Upper lobe of left lung (tissue), 6 donors: ENCODE measurements at regions not wholly inside any gene's neighbourhood (a gene's known extent, or its start where the extent isn't known, plus 50 kb on each side); places are given as distances from the start of the nearest gene placed in this dataset.
A peak's percentile ranks its signal among the peaks of the same experiment; 100 is the strongest.

Source experiments
- ATAC-seq, 2 donors: fragments of 200-7000 bp; cut with Tn5 transposase; one replicate each; pipeline ENCODE4 v1.9.1; 2022; ENCODE audit warnings: mild to moderate bottlenecking in 2 of 2, moderate library complexity in 2 of 2; ENCODE audit not compliant: low FRiP score in 2 of 2
- DNase-seq, 2 donors: peaks; one replicate each; pipeline ENCODE4 v3.0.0-alpha.2; 2019 to 2020
- H3K27ac ChIP-seq, 4 donors: fragments of 200-600 bp; sonication (generic); one replicate each; pipeline ENCODE4 v1.5.1; 2016 to 2019
- H3K27me3 ChIP-seq, 4 donors: fragments of 200-600 bp; sonication (generic); one replicate each; pipeline ENCODE4 v1.5.1; 2017 to 2019
- H3K36me3 ChIP-seq, 4 donors: fragments of 200-600 bp; sonication (generic); one replicate each; pipeline ENCODE4 v1.5.1; 2016 to 2019
- H3K4me1 ChIP-seq, 4 donors: fragments of 200-600 bp; sonication (generic); one replicate each; pipeline ENCODE4 v1.5.1; 2018 to 2019
- H3K4me3 ChIP-seq, 4 donors: fragments of 200-600 bp; sonication (generic); one replicate each; pipeline ENCODE4 v1.5.1; 2017 to 2019; ENCODE audit warnings: mild to moderate bottlenecking in 2 of 4, moderate library complexity in 1 of 4
- H3K9me3 ChIP-seq, 4 donors: fragments of 200-600 bp; sonication (generic); one replicate each; pipeline ENCODE4 v1.5.1; 2018 to 2019
- CTCF ChIP-seq, 6 experiments: fragments of 450-650 bp in 4 of 6; fragments of 200-600 bp in 2 of 6; sonication (generic) in 2 of 6; IDR thresholded peaks; one replicate each; pipeline ENCODE4 v1.5.1; 2016 to 2019; ENCODE audit warnings: antibody characterized with exemption in 6 of 6
- EP300 ChIP-seq, 4 donors: sonication (generic); formaldehyde crosslinking; IDR thresholded peaks; one replicate each; pipeline ENCODE4 v1.5.1; 2017; ENCODE audit warnings: antibody characterized with exemption in 4 of 4, control low read depth in 2 of 4
- POLR2A ChIP-seq, 4 donors: fragments of 450-650 bp; IDR thresholded peaks; one replicate each; pipeline ENCODE4 v1.5.1; 2016 to 2017; ENCODE audit warnings: antibody characterized with exemption in 4 of 4, mild to moderate bottlenecking in 2 of 4
- POLR2AphosphoS5 ChIP-seq, 2 donors: sonication (generic); formaldehyde crosslinking; IDR thresholded peaks; one replicate each; pipeline ENCODE4 v1.5.1; 2017; ENCODE audit warnings: antibody characterized with exemption in 2 of 2
- WGBS, 2 donors: methylation state at CpG; one replicate each; pipeline ENCODE4 v1.1.5; 2017 to 2018; 5-methylcytosine and 5-hydroxymethylcytosine counted together
- donor health status: DM: no; HTN: no; CAD: no; lungs with moderate emphysema.
- donor health status: DM: no; HTN: yes; CAD: no; lungs with severe emphysema.

DNA sequence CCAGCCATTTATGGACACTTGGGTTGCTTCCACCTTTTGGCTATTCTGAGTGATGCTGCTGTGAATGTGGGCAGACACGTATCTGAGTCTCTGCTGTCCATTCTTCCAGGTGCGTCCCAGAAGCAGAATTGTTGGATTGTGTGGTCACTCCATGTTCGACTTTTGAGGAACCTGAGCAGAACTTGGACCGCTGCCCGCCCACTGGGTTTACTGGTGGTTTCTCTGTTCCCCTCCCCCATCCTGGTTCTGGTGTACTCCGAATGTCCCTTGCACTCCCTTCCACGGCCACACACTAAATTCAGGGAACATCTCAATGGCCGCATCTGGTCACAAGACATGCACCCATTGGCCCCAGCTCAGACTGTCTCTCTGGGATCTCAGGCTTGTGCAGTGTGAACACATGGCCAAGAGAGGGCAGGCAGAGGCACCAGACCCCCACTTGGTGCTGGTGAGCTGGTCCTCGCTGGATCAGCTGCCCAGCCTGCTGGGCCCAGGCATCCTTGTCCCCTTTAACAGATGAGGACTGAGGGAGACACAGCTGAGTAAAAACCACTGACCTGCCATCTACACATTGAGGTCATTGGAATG, 565.1 kb downstream of the NPHP4 start:
- no peak for ATAC-seq
- Histone ChIP-seq H3K27me3 (no peaks in the 10 kb centered on the region), H3K36me3 (no peaks in the 10 kb centered on the region), H3K4me1 (peaks cover 0 to 6% (median 0%) of the 10 kb centered on the region in 4 donors), H3K9me3 (no peaks in the 10 kb centered on the region), H3K4me3 (no peak overlapping the region), H3K27ac (no peak overlapping the region)
- 87 to 89% methylated on average over 9 of the region's 9 CpGs for WGBS, 2 donors
- no peak for DNase-seq
- no peak for TF ChIP-seq POLR2AphosphoS5 (IDR thresholded peaks at IDR 0.05)
- no peak for TF ChIP-seq EP300 (IDR thresholded peaks at IDR 0.05)
- TF ChIP-seq POLR2A (IDR thresholded peaks at IDR 0.05), result no peak
- no peak for TF ChIP-seq CTCF (IDR thresholded peaks at IDR 0.05)

- WGBS, 2 donors, result 32% methylated on average over 19 of the region's 19 CpGs
- H3K27ac ChIP-seq, result no peak overlapping the region
- peaks cover 0 to 6% (median 0%) of the 10 kb centered on the region in 4 donors for H3K4me1 ChIP-seq
- no peak for DNase-seq
- H3K9me3 ChIP-seq, result no peaks in the 10 kb centered on the region
- H3K4me3 ChIP-seq, result no peak overlapping the region
- TF ChIP-seq POLR2A (IDR thresholded peaks at IDR 0.05), result no peak
- TF ChIP-seq EP300 (IDR thresholded peaks at IDR 0.05), result no peak
- no peak for TF ChIP-seq CTCF (IDR thresholded peaks at IDR 0.05)
- no peak for TF ChIP-seq POLR2AphosphoS5 (IDR thresholded peaks at IDR 0.05)
- no peaks in the 10 kb centered on the region for H3K27me3 ChIP-seq
- no peaks in the 10 kb centered on the region for H3K36me3 ChIP-seq
- ATAC-seq, result no peak
These were observed 567.2 kb downstream of the NPHP4 start for GRCh38 chr1:5424802-5425703.

GRCh38 chr1:5423109-5423508, 569.1 kb downstream of the NPHP4 start:
- Histone ChIP-seq H3K27ac (no peak overlapping the region), H3K4me3 (no peak overlapping the region), H3K4me1 (peaks cover 0 to 6% (median 0%) of the 10 kb centered on the region in 4 donors), H3K36me3 (no peaks in the 10 kb centered on the region), H3K27me3 (no peaks in the 10 kb centered on the region), H3K9me3 (no peaks in the 10 kb centered on the region)
- WGBS, 2 donors, result 22 to 24% methylated on average over 6 to 10 of the region's 10 CpGs
- no peak for DNase-seq
- TF ChIP-seq EP300 (IDR thresholded peaks at IDR 0.05) (no peak), POLR2A (IDR thresholded peaks at IDR 0.05) (no peak), POLR2AphosphoS5 (IDR thresholded peaks at IDR 0.05) (no peak), CTCF (IDR thresholded peaks at IDR 0.05) (no peak)
- ATAC-seq, result peak in 1 of 2 donors; percentile 17

GRCh38 chr1:5419501-5419900, 572.7 kb downstream of the NPHP4 start:
- 77 to 83% methylated on average over 1 to 4 of the region's 4 CpGs for WGBS, 2 donors
- Histone ChIP-seq H3K36me3 (no peaks in the 10 kb centered on the region), H3K27me3 (no peaks in the 10 kb centered on the region), H3K4me1 (peaks cover 0 to 6% (median 0%) of the 10 kb centered on the region in 4 donors), H3K4me3 (no peak overlapping the region), H3K9me3 (no peaks in the 10 kb centered on the region), H3K27ac (no peak overlapping the region)
- TF ChIP-seq CTCF (IDR thresholded peaks at IDR 0.05) (no peak), EP300 (IDR thresholded peaks at IDR 0.05) (no peak), POLR2AphosphoS5 (IDR thresholded peaks at IDR 0.05) (no peak), POLR2A (IDR thresholded peaks at IDR 0.05) (no peak)
- no peak for DNase-seq
- ATAC-seq, result no peak
